Right renal pelvis (tissue), 4 donors: ENCODE measurements at regions not wholly inside any gene's neighbourhood (a gene's known extent, or its start where the extent isn't known, plus 50 kb on each side); places are given as distances from the start of the nearest gene placed in this dataset.
"Not testable (repeated sequence)": the region's sequence is repeated elsewhere in the genome, so short reads cannot be mapped to it uniquely, and the experiment has no call there.

Source experiments
- DNase-seq, 4 donors: peaks; one replicate each; pipeline ENCODE4 v3.0.0-alpha.2; 2013; ENCODE audit warnings: low read depth in 4 of 4, low spot score in 3 of 4, missing footprints in 1 of 4

DNA sequence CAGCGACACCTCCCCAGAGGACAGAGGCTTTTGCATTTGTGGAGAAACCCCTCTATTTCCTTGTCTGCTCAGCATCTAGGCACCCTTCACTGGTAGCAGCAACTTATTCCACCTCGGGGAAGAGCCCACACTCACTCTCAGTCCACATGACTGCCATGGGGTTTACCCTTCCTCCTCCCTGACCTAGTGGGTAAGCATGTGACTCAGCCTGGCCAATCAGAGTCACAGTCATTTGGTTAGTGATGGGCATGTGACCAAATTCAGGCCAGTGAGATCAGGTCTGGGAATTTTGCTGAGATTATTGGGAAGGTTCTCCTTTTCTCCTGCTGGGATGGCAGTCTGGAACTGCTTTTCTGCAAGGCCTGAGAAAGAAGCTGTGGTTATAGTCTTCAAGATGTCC, 145.7 kb upstream of the PHACTR3 start:
- no peak for DNase-seq

DNA sequence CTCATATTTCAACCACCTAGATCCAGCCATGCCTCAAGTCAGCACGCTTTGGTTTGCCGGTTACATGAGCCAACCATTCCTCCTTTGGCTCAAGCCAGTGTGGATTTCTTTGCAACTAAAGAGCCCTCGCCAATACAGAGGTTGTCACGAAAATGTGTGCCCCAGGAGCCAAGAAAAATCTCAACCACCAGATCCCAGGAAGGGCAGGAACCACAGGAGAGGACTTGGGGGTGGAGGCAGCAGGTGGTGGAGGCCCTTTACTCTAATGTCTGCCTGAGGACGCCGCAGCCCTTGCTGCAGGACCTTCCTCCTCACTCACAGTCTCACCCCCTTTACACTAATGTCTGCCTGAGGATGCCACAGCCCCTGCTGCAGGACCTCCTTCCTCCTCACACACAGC, 144.8 kb upstream of the PHACTR3 start:
- no peak for DNase-seq

DNA sequence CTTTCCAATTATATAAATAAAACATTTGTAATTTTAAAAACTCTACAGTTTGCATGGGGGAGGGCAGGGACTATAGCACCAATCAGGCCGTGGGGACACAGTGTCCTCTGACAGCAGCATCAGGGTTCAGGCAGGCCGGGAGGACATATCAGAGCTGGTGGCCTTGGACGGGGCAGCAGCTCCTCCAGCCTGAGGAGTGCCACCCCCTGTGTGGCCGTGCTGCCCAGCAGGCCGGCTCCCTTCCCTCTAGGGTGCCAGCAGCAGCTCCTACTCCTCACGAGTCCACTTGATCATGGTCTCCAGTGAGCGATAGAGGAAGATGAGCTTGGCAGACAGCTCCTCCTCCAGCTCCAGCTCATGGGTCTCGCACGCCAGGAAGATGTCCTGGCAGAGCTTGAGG, 144.0 kb upstream of the PHACTR3 start:
- no peak for DNase-seq

DNA sequence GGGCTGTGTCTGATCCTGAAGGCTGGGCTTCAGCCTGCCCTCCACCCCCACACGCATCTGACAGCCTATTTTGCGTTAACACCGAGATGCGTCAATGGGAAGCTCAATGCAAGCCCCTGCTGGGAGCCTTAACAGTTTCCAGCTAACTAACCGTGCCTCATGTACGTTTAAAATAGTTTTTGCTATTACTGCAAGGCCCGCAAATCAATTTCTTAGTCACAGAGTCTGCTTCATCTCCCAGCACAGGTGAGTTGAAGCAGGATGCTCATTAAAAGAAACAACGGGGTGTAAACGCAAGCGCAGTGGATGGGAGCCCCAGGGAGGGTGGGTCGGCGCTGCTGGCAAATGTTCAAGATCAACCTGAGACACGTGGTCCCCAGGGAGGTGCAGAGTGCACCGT, 142.8 kb upstream of the PHACTR3 start:
- DNase-seq, result no peak

DNA sequence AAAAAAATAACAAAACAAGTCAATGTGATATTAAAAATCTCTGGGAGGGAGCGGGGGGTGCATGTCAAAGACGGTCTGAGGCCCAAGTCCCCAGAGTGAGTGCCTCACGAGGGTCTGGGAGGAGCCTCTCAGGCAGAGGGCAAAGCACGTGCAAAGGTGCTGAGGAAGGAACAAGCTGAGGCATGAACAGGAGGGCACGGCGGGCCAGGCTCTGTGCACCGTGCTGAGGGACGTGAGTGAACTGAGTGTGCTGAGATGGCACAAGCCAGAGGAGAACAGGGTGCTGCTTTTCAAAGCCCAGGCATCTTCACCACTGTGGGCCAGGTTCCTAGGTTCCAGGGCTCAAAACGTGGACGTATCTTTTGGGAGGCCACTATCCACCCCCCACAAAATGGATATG, 142.1 kb upstream of the PHACTR3 start:
- DNase-seq, result no peak

DNA sequence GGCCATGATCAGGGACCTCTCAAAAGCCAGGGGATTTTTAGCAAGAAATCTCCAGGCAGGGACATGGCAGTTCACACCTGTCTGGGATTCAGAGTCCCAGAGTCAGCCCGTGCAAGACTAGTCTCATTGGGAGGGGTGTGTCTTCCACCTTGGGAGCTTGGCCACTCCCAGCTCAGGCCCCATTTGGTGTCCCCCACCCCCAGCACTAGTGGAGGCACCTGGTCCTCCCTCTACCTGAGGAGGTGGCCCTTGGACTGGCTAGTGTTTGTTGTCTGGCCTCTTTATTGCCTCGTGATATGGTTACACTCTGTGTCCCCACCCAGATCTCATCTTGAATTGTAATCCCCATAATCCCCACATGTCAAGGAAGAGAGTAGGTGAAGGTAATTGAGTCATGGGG, 140.8 kb upstream of the PHACTR3 start:
- DNase-seq, result no peak

DNA sequence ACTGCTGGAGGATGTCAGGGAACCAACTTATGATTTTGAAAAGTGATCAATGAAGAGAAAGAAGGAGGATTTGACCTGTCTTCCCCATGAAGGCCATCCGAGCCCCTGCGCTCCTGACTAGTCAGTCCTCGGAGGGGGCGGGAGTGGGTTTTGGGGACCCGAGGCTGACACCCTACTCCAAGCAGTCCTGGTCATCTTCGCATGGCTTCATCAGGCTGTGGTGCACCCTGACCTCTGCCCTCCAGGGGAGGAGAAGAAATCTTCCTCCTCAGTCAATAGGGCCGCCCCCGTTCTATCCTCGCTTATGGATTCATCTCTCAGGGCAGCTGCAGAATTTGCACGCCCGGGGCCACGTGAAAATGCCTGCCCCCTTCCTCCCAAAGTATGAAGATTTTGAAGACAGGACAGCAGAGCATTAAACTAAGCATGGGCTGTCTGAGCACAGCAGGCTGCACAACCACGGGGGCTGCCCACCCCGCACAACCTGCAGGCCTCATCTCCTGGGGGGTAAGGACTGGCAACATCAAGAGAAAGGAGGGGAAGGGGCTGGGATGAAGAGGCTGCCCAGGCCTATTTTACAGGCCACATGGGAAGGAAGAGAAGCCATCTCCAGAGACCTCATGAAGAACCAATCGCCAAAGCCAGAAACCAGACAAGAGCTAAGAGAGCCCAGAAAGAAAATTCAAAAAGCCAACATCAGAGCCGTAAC, 138.1 kb upstream of the PHACTR3 start:
- DNase-seq, result no peak

DNA sequence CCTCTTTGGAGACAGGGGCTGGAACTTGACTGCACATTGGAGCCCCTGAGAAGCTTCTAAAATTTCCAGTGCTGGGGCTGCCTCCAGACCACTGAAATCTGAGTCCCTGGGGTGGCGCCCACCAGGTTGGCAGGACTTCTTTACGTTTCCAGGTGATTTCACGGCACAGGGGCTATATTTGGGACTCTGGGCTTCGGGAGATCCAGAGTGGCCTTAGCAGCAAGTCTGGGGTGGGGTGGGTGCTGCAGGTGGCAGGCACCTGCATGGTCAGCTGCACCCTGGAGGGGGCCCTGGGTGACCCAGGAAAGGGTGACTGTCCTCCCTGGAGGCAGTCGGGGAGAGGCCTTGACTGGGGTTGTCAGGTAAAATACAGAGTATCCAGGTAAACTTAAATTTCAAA, 135.5 kb upstream of the PHACTR3 start:
- DNase-seq, result no peak

DNA sequence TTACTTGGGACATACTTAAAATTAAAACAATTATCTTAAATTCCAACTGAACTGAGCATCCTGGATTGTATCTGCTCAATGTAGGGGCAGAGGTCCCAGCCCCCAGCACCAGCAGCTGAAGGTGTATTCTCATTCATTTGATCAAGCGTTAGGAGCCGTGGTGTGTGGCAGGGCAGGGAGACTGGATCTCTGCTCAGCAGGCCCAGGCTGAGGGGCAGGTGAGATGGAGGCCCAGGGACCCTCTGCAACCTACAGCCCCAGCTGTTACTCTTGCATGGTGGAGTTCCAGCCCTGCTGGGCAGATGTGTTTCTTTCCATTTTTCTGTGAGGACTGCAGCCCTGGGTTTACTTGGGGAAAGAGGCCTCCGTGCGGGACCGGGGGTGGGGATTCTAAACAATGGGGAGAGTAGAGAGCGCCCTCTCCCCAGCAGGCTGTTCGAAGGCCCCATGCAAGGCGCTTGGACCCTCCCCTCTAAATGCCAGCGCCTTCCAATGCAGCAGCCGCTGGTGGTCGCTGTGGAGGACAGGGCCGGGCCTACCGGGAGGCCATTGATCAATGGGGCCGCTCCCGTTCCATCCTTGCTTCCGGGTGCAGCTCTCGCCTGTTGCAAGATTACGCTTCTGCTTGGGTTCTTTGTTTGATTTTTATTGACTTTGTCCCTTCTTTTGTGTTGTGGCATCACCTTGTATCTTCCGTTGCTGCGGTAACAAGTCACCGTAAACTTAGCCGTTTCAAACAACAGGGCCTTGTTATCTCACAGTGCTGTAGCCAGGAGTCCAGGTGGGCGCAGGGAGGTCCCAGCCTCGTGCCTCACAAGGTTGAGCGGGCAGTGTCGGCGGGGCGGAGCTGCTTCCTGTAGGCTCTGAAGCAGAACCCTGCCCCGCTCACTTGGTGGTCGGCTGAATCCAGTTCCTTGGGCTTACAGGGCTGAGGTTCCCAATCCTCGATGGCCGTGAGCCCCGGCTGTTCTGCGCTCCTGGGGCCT, 134.8 kb upstream of the PHACTR3 start:
- DNase-seq, result peak in 2 of 4 donors; percentile 12 to 20

DNA sequence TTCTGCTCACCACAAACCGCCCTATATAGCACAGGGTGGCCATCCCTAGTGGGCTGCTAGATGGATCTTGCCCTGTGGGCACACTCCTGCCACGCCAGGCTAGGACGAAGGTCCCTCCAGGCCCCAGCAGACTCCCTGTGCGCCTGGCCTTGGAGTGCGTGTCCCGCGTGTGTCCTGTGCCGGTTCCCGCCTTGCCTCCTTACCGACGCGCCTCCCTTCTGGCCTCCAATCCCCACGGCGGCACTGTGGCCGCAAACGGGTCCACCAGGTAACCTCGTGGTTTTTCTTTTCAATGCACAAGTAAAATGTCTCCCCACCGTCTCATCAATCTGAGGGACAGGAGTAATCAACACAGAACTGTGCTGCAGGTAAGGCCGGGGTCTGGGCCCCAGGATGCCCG, 133.8 kb upstream of the PHACTR3 start:
- DNase-seq, result no peak

DNA sequence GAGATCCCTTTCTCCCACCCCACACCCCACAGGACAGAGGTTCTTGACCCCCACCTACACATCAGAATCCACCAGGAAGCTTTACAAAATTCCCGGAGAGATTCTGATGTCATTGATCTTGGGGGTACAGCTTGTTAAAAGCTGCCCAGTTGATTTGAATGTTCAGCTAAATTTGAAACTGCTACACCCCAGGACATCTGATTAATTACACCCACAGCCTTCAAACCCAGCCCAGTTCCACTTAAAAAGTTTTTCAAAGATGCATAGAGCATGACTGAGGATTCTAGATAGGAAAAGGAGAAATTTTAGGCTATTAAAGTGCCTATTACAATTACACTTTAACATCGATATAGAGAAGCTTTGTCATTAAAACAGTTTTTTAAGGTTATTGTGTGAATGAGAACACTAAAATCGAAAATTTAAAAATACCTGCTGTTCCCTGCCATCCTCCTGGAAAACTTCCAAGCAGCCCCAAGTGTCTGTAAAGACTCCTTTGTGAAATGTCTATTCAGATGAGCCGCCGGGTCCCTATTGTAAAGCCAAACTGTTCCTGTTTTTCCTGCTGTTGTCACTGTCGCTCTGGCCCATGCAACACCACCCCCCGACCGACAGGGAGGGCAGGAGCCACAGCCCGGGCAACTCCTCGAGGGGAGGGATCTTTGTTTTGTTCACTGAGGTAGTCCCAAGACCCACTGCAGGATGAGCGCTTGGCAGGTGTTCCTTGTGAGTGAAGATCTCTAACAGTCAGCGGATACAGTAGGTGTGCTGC, 132.5 kb upstream of the PHACTR3 start:
- no peak for DNase-seq

DNA sequence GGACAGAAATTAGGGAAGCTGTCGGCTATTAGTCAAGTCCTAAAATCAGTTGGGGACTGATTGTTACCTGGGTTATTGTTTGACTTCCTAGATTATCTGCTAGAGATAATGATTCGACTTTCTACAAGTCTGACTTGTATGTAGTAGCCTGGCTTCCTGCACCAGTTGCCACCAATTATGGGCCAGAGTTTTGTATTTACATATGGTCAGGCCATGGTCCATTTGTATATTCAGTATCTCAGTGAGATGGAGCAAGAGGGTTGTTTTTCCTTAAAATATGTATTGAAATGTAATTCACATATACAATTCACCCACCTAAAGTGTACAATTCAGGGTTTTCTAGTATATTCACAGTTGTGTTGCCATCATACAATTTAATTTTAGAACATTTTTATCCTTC, 130.6 kb upstream of the PHACTR3 start:
- DNase-seq, result no peak

DNA sequence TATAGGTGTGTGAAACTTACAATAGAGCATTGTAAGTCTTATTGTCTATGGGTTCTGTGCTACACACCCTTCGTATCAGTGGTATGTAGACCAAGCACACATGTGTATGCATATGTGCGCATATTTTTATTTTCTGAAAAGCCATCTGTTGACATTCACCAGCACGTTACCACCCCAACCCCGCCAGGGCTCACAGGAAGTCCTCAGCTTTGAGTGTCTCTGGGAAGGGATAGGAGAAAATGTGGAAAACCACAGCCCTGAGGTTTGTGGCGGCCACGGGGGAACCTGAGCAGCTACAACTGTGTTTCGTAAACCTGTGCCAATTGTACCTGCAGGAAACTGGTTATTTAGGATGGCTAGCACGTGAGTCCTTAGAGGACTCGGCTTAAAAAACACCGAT, 123.3 kb upstream of the PHACTR3 start:
- no peak for DNase-seq

DNA sequence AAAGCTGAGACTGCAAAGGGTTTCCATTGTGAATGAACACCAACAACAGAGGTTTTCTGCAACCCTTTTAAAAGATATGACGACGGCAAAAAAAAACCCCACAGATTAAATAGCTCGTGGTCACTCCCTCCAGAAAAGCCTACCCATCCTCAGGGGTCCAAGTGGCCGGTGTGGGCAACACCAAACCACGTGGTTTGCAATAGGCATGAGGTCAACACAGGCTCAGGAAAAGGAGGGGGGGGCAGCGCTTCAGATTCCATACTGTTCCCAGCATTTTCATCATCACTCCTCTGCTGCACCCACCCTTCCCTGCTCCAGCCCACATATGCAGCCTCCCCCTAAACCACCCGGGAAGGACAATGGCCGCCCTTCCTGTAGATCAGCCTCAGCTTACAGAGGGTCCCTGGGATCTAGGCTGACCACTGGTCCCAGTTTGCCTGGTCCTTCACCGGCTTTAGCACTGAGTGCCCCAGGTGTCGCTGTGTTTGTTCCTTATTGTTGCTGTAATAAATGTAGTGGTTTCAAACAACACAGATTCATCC, 122.8 kb upstream of the PHACTR3 start:
- no peak for DNase-seq

DNA sequence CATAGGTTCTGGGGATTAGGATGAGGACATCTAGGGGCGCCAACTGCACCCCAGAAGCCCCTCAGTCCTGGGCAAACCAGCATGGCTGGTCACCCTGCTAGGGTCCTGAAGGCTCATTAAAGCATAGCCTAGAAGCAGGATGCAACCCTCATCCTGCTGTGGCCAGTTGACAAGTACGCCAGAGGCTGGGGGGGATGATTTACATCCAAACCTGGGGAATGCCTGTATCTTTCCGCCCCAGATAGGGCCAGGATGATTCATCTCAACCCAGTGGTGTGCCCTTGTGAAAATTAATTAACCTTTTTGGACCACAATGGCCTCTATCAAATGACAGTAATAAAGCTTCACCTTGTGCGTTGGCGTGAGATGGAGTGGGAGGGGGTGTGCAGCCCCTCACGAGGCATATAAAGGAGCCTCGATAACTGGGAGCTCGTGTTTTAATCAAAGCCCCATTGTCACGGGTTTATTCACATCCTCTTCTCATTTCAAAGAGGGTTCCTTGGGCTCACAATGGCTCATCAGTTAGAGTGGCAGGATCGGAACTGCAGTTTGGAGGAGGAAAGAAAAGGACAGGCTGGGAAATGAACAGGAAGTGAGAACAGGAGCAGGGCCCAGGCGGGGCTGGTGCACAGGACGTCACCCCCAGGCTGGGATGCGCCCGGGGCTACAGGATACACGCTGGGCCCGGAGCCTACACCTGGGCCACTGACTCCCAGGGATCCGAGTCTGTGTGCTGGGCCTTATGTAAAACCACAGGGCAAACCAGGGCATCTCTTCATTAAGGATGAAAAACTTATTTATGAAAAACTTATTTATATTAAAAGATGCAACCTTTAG, 121.8 kb upstream of the PHACTR3 start:
- no peak for DNase-seq

DNA sequence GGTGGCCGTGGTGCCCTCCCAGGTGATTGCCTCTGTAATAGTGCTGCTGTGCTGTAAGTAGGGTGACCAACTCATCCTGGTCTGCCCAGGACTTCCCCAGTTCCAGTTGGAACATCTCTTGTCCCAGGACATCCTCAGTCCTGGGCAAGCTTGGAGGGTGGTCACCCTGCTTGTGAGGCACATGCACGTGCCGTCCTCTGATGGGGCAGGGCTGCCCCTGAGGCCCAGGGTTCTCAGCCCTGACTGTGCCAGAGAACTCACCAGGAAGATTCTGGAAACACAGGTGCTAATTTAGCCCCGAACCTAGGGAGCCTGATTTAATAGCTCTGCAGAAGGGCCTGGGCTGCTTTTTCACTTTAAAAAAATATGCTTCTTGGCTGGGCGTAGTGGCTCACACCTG, 120.9 kb upstream of the PHACTR3 start:
- no peak for DNase-seq

DNA sequence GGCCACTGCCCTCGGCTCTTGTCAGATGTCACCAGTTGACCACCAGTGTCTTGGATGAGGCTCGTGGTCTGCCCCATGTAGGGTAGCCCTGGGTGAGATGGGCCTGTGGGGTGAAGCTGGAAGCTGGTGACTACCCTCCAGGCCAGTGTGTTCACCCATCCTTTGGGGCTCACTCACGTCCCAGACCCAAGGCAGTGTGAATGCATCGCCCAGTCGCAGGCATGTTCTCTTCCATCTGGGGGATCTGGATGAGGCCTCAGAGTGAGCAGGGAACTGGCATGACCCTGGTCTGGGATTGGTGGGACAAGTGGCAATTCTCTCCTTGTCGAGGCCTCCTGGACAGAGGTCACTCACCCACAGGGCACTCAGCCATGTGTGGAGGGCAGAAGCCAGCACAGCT, 120.1 kb upstream of the PHACTR3 start:
- no peak for DNase-seq

DNA sequence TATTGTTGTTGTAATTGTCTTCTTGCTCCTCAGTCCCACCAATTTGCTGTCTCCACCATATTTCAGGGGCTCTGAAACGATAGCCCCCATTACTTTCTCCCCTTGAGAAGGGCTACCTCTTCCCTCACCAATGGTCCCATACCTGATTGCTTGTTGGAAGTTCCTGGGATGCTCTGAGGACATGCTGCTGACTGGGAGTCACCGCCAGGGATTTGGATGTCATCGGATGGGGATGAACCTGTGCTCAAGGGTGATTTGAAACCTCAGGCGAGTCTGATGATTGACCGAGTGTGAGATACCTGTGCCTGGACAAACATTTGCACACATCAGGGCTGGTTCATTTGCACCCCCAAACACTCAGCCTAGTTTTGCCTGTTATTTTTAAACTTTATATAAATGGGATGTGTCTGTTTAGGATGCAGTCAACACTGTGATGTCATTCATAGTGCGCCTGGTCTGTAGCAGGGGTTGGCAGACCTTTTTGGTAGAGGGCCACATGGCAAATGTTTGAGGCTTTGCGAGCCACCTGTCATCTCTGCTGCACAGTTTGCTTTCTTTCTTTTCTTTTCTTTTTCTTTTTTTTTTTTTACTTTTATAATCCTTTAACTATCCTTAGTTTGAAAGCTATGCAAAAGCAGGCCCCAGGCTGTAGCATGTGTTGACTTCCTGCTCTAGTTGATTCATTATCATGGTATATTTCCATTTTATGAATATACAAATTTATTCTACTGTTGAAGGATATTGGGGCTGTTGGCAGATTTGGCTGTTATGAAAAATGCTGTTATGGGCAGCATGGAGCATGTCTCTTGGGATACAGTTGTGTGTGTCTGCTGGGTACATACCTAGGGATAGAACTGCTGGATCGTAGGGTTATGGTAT, 118.5 kb upstream of the PHACTR3 start:
- DNase-seq, result no peak

DNA sequence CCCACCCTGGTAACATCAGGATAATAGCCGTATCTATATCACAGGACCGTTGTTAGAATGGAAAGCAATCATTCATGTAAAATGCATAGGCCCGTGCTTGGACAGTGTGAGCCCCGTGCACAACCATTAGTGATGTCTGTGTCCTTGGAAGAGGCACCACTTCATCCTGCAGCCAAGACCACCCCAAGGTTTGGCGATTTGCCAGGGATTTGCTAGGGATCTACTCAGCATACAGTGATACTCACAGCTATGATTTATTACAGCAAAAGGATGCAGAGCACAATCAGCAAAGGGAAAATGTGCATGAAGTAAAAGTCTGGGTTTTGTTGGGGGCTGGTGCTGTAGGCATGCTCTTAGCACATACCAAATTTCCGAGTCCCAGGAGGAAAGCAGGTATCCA, 115.9 kb upstream of the PHACTR3 start:
- DNase-seq, result not testable (repeated sequence)
